ENCODE measurements at regions not wholly inside any gene's neighbourhood (a gene's known extent, or its start where the extent isn't known, plus 50 kb on each side); places are given as distances from the start of the nearest gene placed in this dataset.
"Not testable (repeated sequence)": the region's sequence is repeated elsewhere in the genome, so short reads cannot be mapped to it uniquely, and the experiment has no call there.

GRCh38 chr22:25504017-25504416 is 60.5 kb upstream of the GRK3 start:
- not testable (repeated sequence) for TF ChIP-seq CTCF (conservative IDR thresholded peaks at IDR 0.05; ENCODE audit: low read length); EZH2phosphoT487 (IDR thresholded peaks at IDR 0.05; ENCODE audit: borderline replicate concordance, low read depth, low read length)

All from OCI-LY7 (cell line).